Embryonic facial prominence (tissue), 1 donor: ENCODE measurements at regions not wholly inside any gene's neighbourhood (a gene's known extent, or its start where the extent isn't known, plus 50 kb on each side); places are given as distances from the start of the nearest gene placed in this dataset.

Experiments used
- DNase-seq: peaks from one replicate; pipeline ENCODE4 v3.0.0-alpha.2; 2016; ENCODE audit errors: extremely low spot score

GRCh38 chr1:201686714-201687455 lies 142.1 kb upstream of the IPO9 start:
- no peak for DNase-seq

GRCh38 chr1:201688514-201688913 lies 140.4 kb upstream of the IPO9 start:
- no peak for DNase-seq

- DNase-seq: no peak
These were observed 139.3 kb upstream of the IPO9 start for GRCh38 chr1:201689647-201690046.

- no peak for DNase-seq
These were observed 138.4 kb upstream of the IPO9 start for GRCh38 chr1:201690528-201690927.

GRCh38 chr1:201691716-201692554 lies 137.0 kb upstream of the IPO9 start:
- no peak for DNase-seq

- DNase-seq: no peak
These were observed 136.2 kb upstream of the IPO9 start for GRCh38 chr1:201692555-201693394.

- DNase-seq: no peak
These were observed 134.9 kb upstream of the IPO9 start for GRCh38 chr1:201693890-201694607.

- no peak for DNase-seq
These were observed 134.2 kb upstream of the IPO9 start for GRCh38 chr1:201694608-201695335.

GRCh38 chr1:201695607-201696006 lies 133.3 kb upstream of the IPO9 start:
- DNase-seq: no peak

- DNase-seq: peak; percentile 37
These were observed 132.7 kb upstream of the IPO9 start for GRCh38 chr1:201696217-201696761.

GRCh38 chr1:201697174-201697573 lies 131.8 kb upstream of the IPO9 start:
- DNase-seq: no peak

- DNase-seq: no peak
These were observed 127.1 kb upstream of the IPO9 start for GRCh38 chr1:201701831-201702230.

- no peak for DNase-seq
These were observed 126.0 kb upstream of the IPO9 start for GRCh38 chr1:201702936-201703335.

- peak; percentile 54 for DNase-seq
These were observed 125.1 kb upstream of the IPO9 start for GRCh38 chr1:201703621-201704438.

GRCh38 chr1:201704439-201704792 lies 124.5 kb upstream of the IPO9 start:
- no peak for DNase-seq

- DNase-seq: no peak
These were observed 123.6 kb upstream of the IPO9 start for GRCh38 chr1:201705389-201705788.

GRCh38 chr1:201706109-201706508 lies 122.8 kb upstream of the IPO9 start:
- no peak for DNase-seq

- DNase-seq: no peak
These were observed 121.9 kb upstream of the IPO9 start for GRCh38 chr1:201707027-201707426.

- DNase-seq: no peak
These were observed 121.3 kb upstream of the IPO9 start for GRCh38 chr1:201707656-201708055.

- no peak for DNase-seq
These were observed 120.9 kb upstream of the IPO9 start for GRCh38 chr1:201708085-201708512.
